ENCODE measurements at regions not wholly inside any gene's neighbourhood (a gene's known extent, or its start where the extent isn't known, plus 50 kb on each side); places are given as distances from the start of the nearest gene placed in this dataset.

GRCh38 chr6:141261672-141262060, 871.1 kb upstream of the GJE1 start:
- no peaks in the 10 kb centered on the region for H3K4me1 ChIP-seq
- H3K4me3 ChIP-seq: no peak overlapping the region
- no peaks in the 10 kb centered on the region for H3K27me3 ChIP-seq
- H3K9me3 ChIP-seq: no peaks in the 10 kb centered on the region
- no peak overlapping the region for H3K27ac ChIP-seq
- TF ChIP-seq POLR2A (IDR thresholded peaks at IDR 0.05) (no peak), CTCF (IDR thresholded peaks at IDR 0.05) (no peak)
- no peak for DNase-seq
- no peaks in the 10 kb centered on the region for H3K36me3 ChIP-seq

- no peak for TF ChIP-seq CTCF (IDR thresholded peaks at IDR 0.05)
- no peaks in the 10 kb centered on the region for H3K27me3 ChIP-seq
- no peak overlapping the region for H3K4me3 ChIP-seq
- H3K36me3 ChIP-seq: no peaks in the 10 kb centered on the region
- no peaks in the 10 kb centered on the region for H3K9me3 ChIP-seq
- no peak for DNase-seq
- no peaks in the 10 kb centered on the region for H3K4me1 ChIP-seq
- H3K27ac ChIP-seq: no peak overlapping the region
These were observed 871.6 kb upstream of the GJE1 start for GRCh38 chr6:141261016-141261671.

GRCh38 chr6:141260627-141261015, 872.1 kb upstream of the GJE1 start:
- TF ChIP-seq CTCF (IDR thresholded peaks at IDR 0.05): no peak
- TF ChIP-seq POLR2A (IDR thresholded peaks at IDR 0.05): no peak
- H3K9me3 ChIP-seq: no peaks in the 10 kb centered on the region
- H3K4me3 ChIP-seq: no peak overlapping the region
- H3K27me3 ChIP-seq: no peaks in the 10 kb centered on the region
- no peak overlapping the region for H3K27ac ChIP-seq
- no peaks in the 10 kb centered on the region for H3K36me3 ChIP-seq
- no peaks in the 10 kb centered on the region for H3K4me1 ChIP-seq
- DNase-seq: no peak

GRCh38 chr6:141259807-141260206, 872.9 kb upstream of the GJE1 start:
- Histone ChIP-seq H3K4me3 (no peak overlapping the region), H3K9me3 (no peaks in the 10 kb centered on the region), H3K27ac (no peak overlapping the region), H3K4me1 (no peaks in the 10 kb centered on the region), H3K36me3 (no peaks in the 10 kb centered on the region), H3K27me3 (no peaks in the 10 kb centered on the region)
- TF ChIP-seq CTCF (IDR thresholded peaks at IDR 0.05) (no peak), POLR2A (IDR thresholded peaks at IDR 0.05) (no peak)
- DNase-seq: no peak

- Histone ChIP-seq H3K27me3 (no peaks in the 10 kb centered on the region), H3K27ac (no peak overlapping the region), H3K36me3 (no peaks in the 10 kb centered on the region), H3K4me3 (no peak overlapping the region), H3K9me3 (no peaks in the 10 kb centered on the region), H3K4me1 (no peaks in the 10 kb centered on the region)
- DNase-seq: no peak
- TF ChIP-seq CTCF (IDR thresholded peaks at IDR 0.05) (no peak), POLR2A (IDR thresholded peaks at IDR 0.05) (no peak)
These were observed 873.6 kb upstream of the GJE1 start for GRCh38 chr6:141259091-141259490.

- Histone ChIP-seq H3K4me1 (no peaks in the 10 kb centered on the region), H3K36me3 (no peaks in the 10 kb centered on the region), H3K27me3 (no peaks in the 10 kb centered on the region), H3K9me3 (no peaks in the 10 kb centered on the region), H3K27ac (no peak overlapping the region), H3K4me3 (no peak overlapping the region)
- TF ChIP-seq POLR2A (IDR thresholded peaks at IDR 0.05) (no peak), CTCF (IDR thresholded peaks at IDR 0.05) (no peak)
- no peak for DNase-seq
These were observed 874.2 kb upstream of the GJE1 start for GRCh38 chr6:141258516-141258915.

All from Peyer's patch (tissue), 4 donors.